BE2C (cell line): ENCODE measurements at regions not wholly inside any gene's neighbourhood (a gene's known extent, or its start where the extent isn't known, plus 50 kb on each side); places are given as distances from the start of the nearest gene placed in this dataset.

ENCODE experiments used
- DNase-seq: peaks from one replicate; pipeline ENCODE4 v3.0.0-alpha.2; 2020
- H3K27me3 ChIP-seq: fragments of 250-450 bp; sonication (Bioruptor Pico); 2 replicates; pipeline ENCODE4 v1.5.1; 2020; ENCODE audit warnings: mild to moderate bottlenecking
- H3K36me3 ChIP-seq: fragments of 250-450 bp; sonication (Bioruptor Pico); 2 replicates; pipeline ENCODE4 v1.5.1; 2020; ENCODE audit warnings: mild to moderate bottlenecking
- H3K4me1 ChIP-seq: fragments of 250-450 bp; sonication (Bioruptor Pico); 2 replicates; pipeline ENCODE4 v1.5.1; 2020
- H3K4me3 ChIP-seq: 2 replicates; pipeline ENCODE4 v1.5.1; 2011; ENCODE audit warnings: low read depth, low read length
- H3K9me3 ChIP-seq: fragments of 250-450 bp; sonication (Bioruptor Pico); 2 replicates; pipeline ENCODE4 v1.5.1; 2020
- TF ChIP-seq, protein P1 (sequence below): IDR thresholded peaks from 2 replicates; pipeline ENCODE4 v1.5.1; 2012; ENCODE audit warnings: mild to moderate bottlenecking, low read depth, low read length

DNA sequence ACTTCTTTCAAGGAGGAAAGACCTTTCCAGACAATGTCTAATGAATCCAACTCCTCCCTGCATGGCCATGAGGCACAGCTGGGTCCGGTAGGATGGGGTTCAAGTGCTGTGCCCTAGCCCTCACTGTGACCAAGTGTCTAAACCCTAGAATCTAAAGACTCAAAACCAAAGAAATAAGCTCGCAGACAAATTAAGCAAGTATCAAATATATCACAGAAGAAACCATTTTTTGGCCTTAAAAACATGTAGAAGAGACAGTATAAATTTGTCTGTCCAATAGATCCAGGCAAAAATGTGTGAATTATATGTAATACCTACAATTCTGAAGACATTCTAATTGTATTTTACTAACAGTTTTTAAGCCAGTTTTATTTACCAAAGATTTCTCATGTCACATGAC lies 56.4 kb upstream of the WDR17 start:
- TF ChIP-seq, protein P1, sequence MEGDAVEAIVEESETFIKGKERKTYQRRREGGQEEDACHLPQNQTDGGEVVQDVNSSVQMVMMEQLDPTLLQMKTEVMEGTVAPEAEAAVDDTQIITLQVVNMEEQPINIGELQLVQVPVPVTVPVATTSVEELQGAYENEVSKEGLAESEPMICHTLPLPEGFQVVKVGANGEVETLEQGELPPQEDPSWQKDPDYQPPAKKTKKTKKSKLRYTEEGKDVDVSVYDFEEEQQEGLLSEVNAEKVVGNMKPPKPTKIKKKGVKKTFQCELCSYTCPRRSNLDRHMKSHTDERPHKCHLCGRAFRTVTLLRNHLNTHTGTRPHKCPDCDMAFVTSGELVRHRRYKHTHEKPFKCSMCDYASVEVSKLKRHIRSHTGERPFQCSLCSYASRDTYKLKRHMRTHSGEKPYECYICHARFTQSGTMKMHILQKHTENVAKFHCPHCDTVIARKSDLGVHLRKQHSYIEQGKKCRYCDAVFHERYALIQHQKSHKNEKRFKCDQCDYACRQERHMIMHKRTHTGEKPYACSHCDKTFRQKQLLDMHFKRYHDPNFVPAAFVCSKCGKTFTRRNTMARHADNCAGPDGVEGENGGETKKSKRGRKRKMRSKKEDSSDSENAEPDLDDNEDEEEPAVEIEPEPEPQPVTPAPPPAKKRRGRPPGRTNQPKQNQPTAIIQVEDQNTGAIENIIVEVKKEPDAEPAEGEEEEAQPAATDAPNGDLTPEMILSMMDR: no peak
- no peaks in the 10 kb centered on the region for H3K4me1 ChIP-seq
- no peaks in the 10 kb centered on the region for H3K36me3 ChIP-seq
- 0 out of 2 replicates have a peak, but pooled peaks cover 4% of the 10 kb centered on the region for H3K27me3 ChIP-seq
- no peak overlapping the region for H3K4me3 ChIP-seq
- DNase-seq: no peak
- no peaks in the 10 kb centered on the region for H3K9me3 ChIP-seq

DNA sequence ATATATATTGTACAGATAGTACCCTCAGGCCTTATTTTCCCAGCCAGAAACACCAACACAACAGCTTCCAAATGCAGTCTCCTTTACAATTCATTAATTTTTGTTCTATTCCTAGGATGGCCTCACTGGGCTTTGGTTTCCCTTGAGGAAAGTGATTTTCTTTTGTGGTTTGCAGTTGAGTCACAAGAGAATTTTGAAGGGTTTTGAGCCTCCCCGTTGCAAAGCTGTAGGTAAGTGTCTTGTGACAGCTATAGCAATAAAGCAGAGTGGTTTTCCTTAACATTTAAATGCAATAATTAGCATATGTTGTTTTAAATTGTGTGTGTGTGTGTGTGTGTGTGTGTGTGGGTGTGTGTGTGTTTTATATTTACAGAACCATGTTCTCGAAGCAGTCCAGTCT lies 54.1 kb upstream of the WDR17 start:
- Histone ChIP-seq H3K9me3 (no peaks in the 10 kb centered on the region), H3K4me3 (no peak overlapping the region), H3K27me3 (0 out of 2 replicates have a peak, but pooled peaks cover 4% of the 10 kb centered on the region), H3K4me1 (no peaks in the 10 kb centered on the region), H3K36me3 (no peaks in the 10 kb centered on the region)
- TF ChIP-seq, protein P1: no peak
- no peak for DNase-seq

DNA sequence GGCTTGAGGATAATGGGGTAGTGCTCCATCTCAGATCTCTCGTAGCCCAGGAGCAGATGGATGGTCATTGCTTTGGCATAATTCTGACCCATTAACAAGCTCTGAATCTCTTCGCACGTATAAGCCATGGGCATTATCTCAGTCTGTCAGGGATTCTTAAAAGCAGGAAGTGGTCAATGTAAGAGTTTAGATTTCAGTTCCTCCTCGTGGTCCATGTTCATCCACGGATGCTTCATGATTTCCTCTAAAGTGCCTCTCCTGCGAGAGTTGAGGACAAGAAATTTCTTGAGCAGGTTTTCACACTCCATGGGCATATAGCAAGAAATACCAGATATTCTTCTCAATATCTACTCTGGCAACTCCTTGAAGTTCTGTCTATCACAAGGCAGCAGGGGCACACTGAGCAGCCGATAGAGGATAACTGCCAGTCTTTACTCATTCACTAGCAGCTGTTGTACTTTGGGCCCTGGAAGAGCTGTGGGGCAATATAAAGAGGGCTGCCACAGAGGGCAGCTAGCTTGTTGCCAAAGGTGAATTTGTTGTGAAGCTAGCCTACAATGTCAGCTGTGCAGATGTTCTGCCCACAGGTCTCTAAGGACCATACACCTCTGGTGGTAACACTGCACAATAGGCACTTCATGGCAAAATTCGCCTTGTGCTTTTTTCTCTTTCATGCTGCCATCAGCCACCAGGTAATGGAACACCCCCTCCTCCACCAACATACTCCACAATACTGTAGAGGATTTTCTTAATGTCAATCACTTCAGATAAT lies 52.0 kb upstream of the WDR17 start:
- no peak for DNase-seq
- TF ChIP-seq, protein P1: no peak
- no peaks in the 10 kb centered on the region for H3K4me1 ChIP-seq
- no peak overlapping the region for H3K4me3 ChIP-seq
- H3K27me3 ChIP-seq: 0 out of 2 replicates have a peak, but pooled peaks cover 4% of the 10 kb centered on the region
- no peaks in the 10 kb centered on the region for H3K36me3 ChIP-seq
- H3K9me3 ChIP-seq: no peaks in the 10 kb centered on the region

DNA sequence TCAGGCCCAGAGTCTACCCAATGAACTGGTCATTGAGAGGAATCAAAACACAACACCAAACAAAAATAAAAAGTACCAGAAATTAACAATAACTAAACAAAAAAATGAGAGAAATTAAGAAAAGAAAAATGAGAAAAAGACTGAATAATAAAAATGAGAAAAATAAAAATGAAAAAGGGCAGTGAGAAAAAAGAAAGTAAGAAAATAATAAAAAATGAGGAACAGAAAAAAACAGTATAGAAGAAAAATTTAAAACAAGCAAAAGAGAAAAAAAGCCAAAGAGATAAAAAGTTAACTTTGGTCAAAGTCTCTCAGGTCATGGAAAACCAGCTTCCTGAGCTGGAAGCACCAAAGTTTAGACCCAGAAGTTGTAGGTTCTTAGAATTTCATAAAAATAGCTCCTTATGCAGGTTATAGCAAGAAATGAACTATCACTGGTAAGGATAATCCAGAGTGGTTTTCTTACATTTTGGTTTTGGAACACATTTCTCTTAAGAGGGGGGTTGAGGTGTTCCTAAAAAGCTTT lies 51.0 kb upstream of the WDR17 start:
- H3K9me3 ChIP-seq: no peaks in the 10 kb centered on the region
- H3K27me3 ChIP-seq: 0 out of 2 replicates have a peak, but pooled peaks cover 3% of the 10 kb centered on the region
- no peak overlapping the region for H3K4me3 ChIP-seq
- H3K36me3 ChIP-seq: no peaks in the 10 kb centered on the region
- TF ChIP-seq, protein P1: no peak
- DNase-seq: no peak
- no peaks in the 10 kb centered on the region for H3K4me1 ChIP-seq
